MM.1S (cell line): ENCODE measurements at regions not wholly inside any gene's neighbourhood (a gene's known extent, or its start where the extent isn't known, plus 50 kb on each side); places are given as distances from the start of the nearest gene placed in this dataset.
A peak's percentile ranks its signal among the peaks of the same experiment; 100 is the strongest.

Experiments used
- DNase-seq: peaks from one replicate; pipeline ENCODE4 v3.0.0-alpha.2; 2015
- H2AFZ ChIP-seq: fragments of 300-600 bp; sonication (generic); 2 replicates; pipeline ENCODE4 v1.6.0; 2016; ENCODE audit warnings: antibody characterized with exemption, low read length
- H3F3A ChIP-seq: fragments of 300-600 bp; sonication (generic); 2 replicates; pipeline ENCODE4 v1.6.1; 2016; ENCODE audit warnings: mild to moderate bottlenecking, antibody characterized with exemption, low read length, moderate library complexity, mixed read lengths; ENCODE audit not compliant: insufficient read depth
- H3K27ac ChIP-seq: fragments of 300-600 bp; sonication (generic); 2 replicates; pipeline ENCODE4 v1.5.1; 2016; ENCODE audit warnings: mild to moderate bottlenecking, low read length
- H3K27me3 ChIP-seq: fragments of 300-600 bp; sonication (generic); replicated peaks from 2 replicates; pipeline ENCODE4 v1.6.0; 2016; ENCODE audit warnings: low read length; ENCODE audit not compliant: insufficient read depth
- H3K36me3 ChIP-seq: fragments of 300-600 bp; sonication (generic); replicated peaks from 2 replicates; pipeline ENCODE4 v1.6.1; 2016; ENCODE audit warnings: mild to moderate bottlenecking, low read length, mixed read lengths; ENCODE audit not compliant: insufficient read depth
- H3K4me1 ChIP-seq: fragments of 300-600 bp; sonication (generic); 2 replicates; pipeline ENCODE4 v1.6.1; 2016; ENCODE audit warnings: low read length, mixed read lengths
- H3K4me2 ChIP-seq: fragments of 300-600 bp; sonication (generic); 2 replicates; pipeline ENCODE4 v1.6.0; 2016; ENCODE audit warnings: low read depth, low read length
- H3K4me3 ChIP-seq: fragments of 300-600 bp; sonication (generic); 2 replicates; pipeline ENCODE4 v1.5.1; 2016; ENCODE audit warnings: low read length, mixed read lengths
- H3K79me2 ChIP-seq: fragments of 300-600 bp; sonication (generic); 2 replicates; pipeline ENCODE4 v1.6.1; 2016; ENCODE audit warnings: mixed run types, low read length, mixed read lengths
- H3K9ac ChIP-seq: fragments of 300-600 bp; sonication (generic); 2 replicates; pipeline ENCODE4 v1.6.1; 2016; ENCODE audit warnings: low read length, mixed read lengths
- H3K9me2 ChIP-seq: fragments of 300-600 bp; sonication (generic); replicated peaks from 2 replicates; pipeline ENCODE4 v1.6.1; 2016; ENCODE audit warnings: mild to moderate bottlenecking, low read length, mixed read lengths; ENCODE audit not compliant: insufficient read depth
- H3K9me3 ChIP-seq: fragments of 300-600 bp; sonication (generic); replicated peaks from 2 replicates; pipeline ENCODE4 v1.6.1; 2016; ENCODE audit warnings: mild to moderate bottlenecking, low read length, mixed read lengths; ENCODE audit not compliant: insufficient read depth
- H4K20me1 ChIP-seq: fragments of 300-600 bp; sonication (generic); 2 replicates; pipeline ENCODE4 v1.6.1; 2016; ENCODE audit warnings: mild to moderate bottlenecking, low read length, moderate library complexity, mixed read lengths; ENCODE audit not compliant: insufficient read depth
- EZH2 ChIP-seq: fragments of 300-600 bp; sonication (generic); optimal IDR thresholded peaks from 2 replicates; pipeline ENCODE3; 2017; ENCODE audit warnings: low read depth, mild to moderate bottlenecking, antibody characterized with exemption, low read length, mixed read lengths
- EZH2phosphoT487 ChIP-seq: fragments of 300-600 bp; sonication (generic); IDR thresholded peaks from 2 replicates; pipeline ENCODE4 v1.6.1; 2018; ENCODE audit warnings: antibody characterized with exemption, low read length
- TF ChIP-seq, protein P1 (sequence below): fragments of 300-600 bp; sonication (generic); IDR thresholded peaks from 2 replicates; pipeline ENCODE4 v1.5.1; 2016; ENCODE audit warnings: antibody characterized with exemption, low read length, mixed read lengths

DNA sequence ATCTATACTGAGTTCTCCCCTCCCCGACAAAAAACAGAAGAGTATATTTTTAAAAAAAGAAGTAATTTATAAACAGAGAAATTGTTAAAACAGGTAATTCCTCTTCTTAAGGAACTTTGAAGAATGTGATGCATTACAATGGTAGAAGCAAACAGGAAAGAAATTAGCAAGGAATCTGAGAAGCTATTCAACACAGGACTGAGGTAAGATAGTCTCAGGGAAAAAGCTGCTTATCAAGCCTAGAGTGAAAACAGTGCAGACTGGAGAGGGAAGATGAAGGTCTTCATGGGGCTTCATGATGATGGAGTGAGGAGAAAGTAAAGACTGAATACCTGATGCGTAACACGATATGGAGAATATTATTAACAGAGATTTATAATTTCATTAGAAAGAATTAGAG lies 880.0 kb downstream of the SLC16A7 start:
- Histone ChIP-seq H3K36me3 (no peaks in the 10 kb centered on the region), H3K79me2 (no peaks in the 10 kb centered on the region), H4K20me1 (no peaks in the 10 kb centered on the region), H3K4me2 (no peak overlapping the region), H3K4me3 (no peak overlapping the region), H2AFZ (no peak overlapping the region), H3K9me2 (no peaks in the 10 kb centered on the region), H3K4me1 (no peaks in the 10 kb centered on the region), H3K9me3 (no peaks in the 10 kb centered on the region), H3K9ac (no peak overlapping the region), H3K27ac (no peak overlapping the region), H3F3A (no peaks in the 10 kb centered on the region), H3K27me3 (no peaks in the 10 kb centered on the region)
- DNase-seq, result no peak
- TF ChIP-seq EZH2phosphoT487 (no peak), EZH2 (no peak)
- TF ChIP-seq, protein P1, sequence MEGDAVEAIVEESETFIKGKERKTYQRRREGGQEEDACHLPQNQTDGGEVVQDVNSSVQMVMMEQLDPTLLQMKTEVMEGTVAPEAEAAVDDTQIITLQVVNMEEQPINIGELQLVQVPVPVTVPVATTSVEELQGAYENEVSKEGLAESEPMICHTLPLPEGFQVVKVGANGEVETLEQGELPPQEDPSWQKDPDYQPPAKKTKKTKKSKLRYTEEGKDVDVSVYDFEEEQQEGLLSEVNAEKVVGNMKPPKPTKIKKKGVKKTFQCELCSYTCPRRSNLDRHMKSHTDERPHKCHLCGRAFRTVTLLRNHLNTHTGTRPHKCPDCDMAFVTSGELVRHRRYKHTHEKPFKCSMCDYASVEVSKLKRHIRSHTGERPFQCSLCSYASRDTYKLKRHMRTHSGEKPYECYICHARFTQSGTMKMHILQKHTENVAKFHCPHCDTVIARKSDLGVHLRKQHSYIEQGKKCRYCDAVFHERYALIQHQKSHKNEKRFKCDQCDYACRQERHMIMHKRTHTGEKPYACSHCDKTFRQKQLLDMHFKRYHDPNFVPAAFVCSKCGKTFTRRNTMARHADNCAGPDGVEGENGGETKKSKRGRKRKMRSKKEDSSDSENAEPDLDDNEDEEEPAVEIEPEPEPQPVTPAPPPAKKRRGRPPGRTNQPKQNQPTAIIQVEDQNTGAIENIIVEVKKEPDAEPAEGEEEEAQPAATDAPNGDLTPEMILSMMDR, result no peak

DNA sequence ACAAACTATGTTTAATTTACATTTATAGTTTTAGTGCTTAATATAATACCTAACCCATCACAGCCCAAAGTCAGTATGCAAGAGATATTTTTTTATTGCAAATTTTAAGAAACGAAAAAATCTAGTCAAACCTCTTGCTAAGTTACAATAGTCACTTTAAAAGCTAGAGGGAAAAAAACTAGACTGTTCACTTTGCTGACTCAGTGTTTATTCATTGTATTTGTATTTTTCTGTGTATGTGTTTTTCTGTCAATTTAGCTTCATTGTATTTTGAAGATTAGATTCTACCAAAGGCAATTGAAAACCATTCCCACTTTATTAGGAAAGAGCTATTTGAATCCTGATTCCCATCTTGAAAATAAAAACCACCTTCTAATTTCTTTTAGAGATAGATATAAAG lies 891.5 kb downstream of the SLC16A7 start:
- TF ChIP-seq EZH2phosphoT487 (no peak), EZH2 (no peak)
- TF ChIP-seq, protein P1, result no peak
- Histone ChIP-seq H3K9me2 (no peaks in the 10 kb centered on the region), H3K79me2 (no peaks in the 10 kb centered on the region), H3K36me3 (no peaks in the 10 kb centered on the region), H3K4me2 (no peak overlapping the region), H3K27ac (no peak overlapping the region), H3K27me3 (no peaks in the 10 kb centered on the region), H4K20me1 (no peaks in the 10 kb centered on the region), H3K9ac (no peak overlapping the region), H2AFZ (no peak overlapping the region), H3K9me3 (no peaks in the 10 kb centered on the region), H3K4me1 (no peaks in the 10 kb centered on the region), H3F3A (no peaks in the 10 kb centered on the region), H3K4me3 (no peak overlapping the region)
- no peak for DNase-seq

DNA sequence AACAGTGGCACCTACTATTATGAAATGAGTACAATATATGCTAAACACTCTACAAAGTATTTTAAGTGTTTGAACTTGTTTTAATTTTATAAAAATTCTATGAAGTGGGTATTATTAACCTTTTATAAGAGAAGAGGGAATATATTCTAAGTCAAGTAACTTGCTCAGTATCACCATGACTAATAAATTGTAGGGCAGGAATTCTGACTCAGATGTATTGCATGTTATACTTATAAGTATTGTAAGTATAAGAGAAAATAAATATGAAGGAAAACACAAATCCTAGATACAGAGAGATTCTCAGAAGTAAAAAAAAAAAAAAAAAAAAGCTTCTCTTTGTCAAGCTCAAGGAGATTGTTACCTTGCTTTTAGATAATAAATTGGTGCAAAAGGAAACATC lies 893.2 kb downstream of the SLC16A7 start:
- H3K9me2 ChIP-seq, result no peaks in the 10 kb centered on the region
- H2AFZ ChIP-seq, result no peak overlapping the region
- H4K20me1 ChIP-seq, result no peaks in the 10 kb centered on the region
- DNase-seq, result no peak
- no peak overlapping the region for H3K9ac ChIP-seq
- no peak overlapping the region for H3K4me2 ChIP-seq
- TF ChIP-seq, protein P1, result no peak
- no peak for TF ChIP-seq EZH2
- no peak for TF ChIP-seq EZH2phosphoT487
- H3K79me2 ChIP-seq, result no peaks in the 10 kb centered on the region
- H3K4me3 ChIP-seq, result no peak overlapping the region
- no peaks in the 10 kb centered on the region for H3K36me3 ChIP-seq
- no peaks in the 10 kb centered on the region for H3K27me3 ChIP-seq
- H3K4me1 ChIP-seq, result no peaks in the 10 kb centered on the region
- H3F3A ChIP-seq, result no peaks in the 10 kb centered on the region
- no peaks in the 10 kb centered on the region for H3K9me3 ChIP-seq
- no peak overlapping the region for H3K27ac ChIP-seq

DNA sequence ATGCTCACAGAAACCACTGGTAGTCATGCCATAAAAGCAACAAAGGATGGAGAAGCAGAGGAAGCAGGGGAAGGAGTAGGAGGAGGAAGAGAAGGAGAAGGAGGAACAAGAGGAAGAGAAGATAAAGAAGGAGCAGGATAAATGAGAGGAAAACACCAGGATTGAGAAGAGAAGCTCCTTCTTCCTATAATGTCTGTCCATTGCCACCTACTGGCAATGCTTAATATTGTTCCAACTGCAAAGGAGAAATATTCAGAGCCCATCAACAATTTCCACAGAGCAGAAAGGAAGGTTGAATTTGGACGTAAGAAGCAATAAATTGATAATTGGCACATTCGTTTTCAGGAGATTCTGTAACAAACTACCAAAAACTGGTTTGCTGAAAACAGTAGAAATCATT lies 898.4 kb downstream of the SLC16A7 start:
- Histone ChIP-seq H3K4me3 (no peak overlapping the region), H3K27ac (no peak overlapping the region), H3K4me2 (no peak overlapping the region), H4K20me1 (no peaks in the 10 kb centered on the region), H3K9ac (no peak overlapping the region), H3K79me2 (no peaks in the 10 kb centered on the region), H3K36me3 (no peaks in the 10 kb centered on the region), H2AFZ (no peak overlapping the region), H3F3A (no peaks in the 10 kb centered on the region), H3K4me1 (peaks cover 2% of the 10 kb centered on the region; the same call in 1 of the 2 replicates), H3K27me3 (no peaks in the 10 kb centered on the region), H3K9me3 (no peaks in the 10 kb centered on the region), H3K9me2 (no peaks in the 10 kb centered on the region)
- TF ChIP-seq, protein P1, result peak; percentile 65
- no peak for TF ChIP-seq EZH2
- peak; percentile 25 for DNase-seq
